ENCODE measurements at regions not wholly inside any gene's neighbourhood (a gene's known extent, or its start where the extent isn't known, plus 50 kb on each side); places are given as distances from the start of the nearest gene placed in this dataset.

- no peak overlapping the region for H3K4me3 Mint-ChIP-seq
Measured at GRCh38 chr11:109956124-109956793, 136.9 kb upstream of the ZC3H12C start.

GRCh38 chr11:109957000-109957399, 136.2 kb upstream of the ZC3H12C start:
- no peak for DNase-seq (ENCODE audit: low spot score in 2 of 2, unreplicated experiment in 2 of 2)
- no peak overlapping the region for H3K27ac Mint-ChIP-seq
- H3K4me1 Mint-ChIP-seq, result peaks cover 3% of the 10 kb centered on the region
- H3K36me3 Mint-ChIP-seq, result no peaks in the 10 kb centered on the region
- peaks cover 5% of the 10 kb centered on the region for H3K27me3 Mint-ChIP-seq (ENCODE audit: low read depth)
- no peak overlapping the region for H3K4me3 Mint-ChIP-seq
- no peak for TF ChIP-seq CTCF (IDR thresholded peaks at IDR 0.05; ENCODE audit: unreplicated experiment)
- no peaks in the 10 kb centered on the region for H3K9me3 Mint-ChIP-seq

More at GRCh38 chr11:109956124-109956793, 136.9 kb upstream of the ZC3H12C start:
- no peak overlapping the region for H3K27ac Mint-ChIP-seq
- H3K27me3 Mint-ChIP-seq (ENCODE audit: low read depth), result peaks cover 5% of the 10 kb centered on the region
- no peaks in the 10 kb centered on the region for H3K36me3 Mint-ChIP-seq
- H3K9me3 Mint-ChIP-seq, result no peaks in the 10 kb centered on the region
- H3K4me1 Mint-ChIP-seq, result peaks cover 3% of the 10 kb centered on the region
- TF ChIP-seq CTCF (IDR thresholded peaks at IDR 0.05; ENCODE audit: unreplicated experiment), result no peak
- DNase-seq (ENCODE audit: low spot score in 2 of 2, unreplicated experiment in 2 of 2), result no peak

GRCh38 chr11:109957601-109958000, 135.6 kb upstream of the ZC3H12C start:
- no peak overlapping the region for H3K4me3 Mint-ChIP-seq
- no peaks in the 10 kb centered on the region for H3K36me3 Mint-ChIP-seq
- H3K9me3 Mint-ChIP-seq, result no peaks in the 10 kb centered on the region

GRCh38 chr11:109958131-109958820, 134.9 kb upstream of the ZC3H12C start:
- peaks cover 3% of the 10 kb centered on the region for H3K4me1 Mint-ChIP-seq
- TF ChIP-seq CTCF (IDR thresholded peaks at IDR 0.05; ENCODE audit: unreplicated experiment), result no peak
- H3K9me3 Mint-ChIP-seq, result no peaks in the 10 kb centered on the region
- DNase-seq (ENCODE audit: low spot score in 2 of 2, unreplicated experiment in 2 of 2), result no peak
- peaks cover 5% of the 10 kb centered on the region for H3K27me3 Mint-ChIP-seq (ENCODE audit: low read depth)
- H3K36me3 Mint-ChIP-seq, result no peaks in the 10 kb centered on the region
- H3K4me3 Mint-ChIP-seq, result no peak overlapping the region
- H3K27ac Mint-ChIP-seq, result no peak overlapping the region

More at GRCh38 chr11:109957601-109958000, 135.6 kb upstream of the ZC3H12C start:
- DNase-seq (ENCODE audit: low spot score in 2 of 2, unreplicated experiment in 2 of 2), result no peak
- Mint-ChIP-seq H3K27me3 (ENCODE audit: low read depth) (peaks cover 5% of the 10 kb centered on the region), H3K4me1 (peaks cover 3% of the 10 kb centered on the region), H3K27ac (no peak overlapping the region)
- no peak for TF ChIP-seq CTCF (IDR thresholded peaks at IDR 0.05; ENCODE audit: unreplicated experiment)

GRCh38 chr11:109958821-109959166, 134.4 kb upstream of the ZC3H12C start:
- DNase-seq (ENCODE audit: low spot score in 2 of 2, unreplicated experiment in 2 of 2), result no peak
- Mint-ChIP-seq H3K36me3 (no peaks in the 10 kb centered on the region), H3K27me3 (ENCODE audit: low read depth) (peaks cover 5% of the 10 kb centered on the region), H3K27ac (no peak overlapping the region), H3K9me3 (no peaks in the 10 kb centered on the region), H3K4me3 (no peak overlapping the region), H3K4me1 (peaks cover 3% of the 10 kb centered on the region)
- no peak for TF ChIP-seq CTCF (IDR thresholded peaks at IDR 0.05; ENCODE audit: unreplicated experiment)
